ENCODE measurements at regions not wholly inside any gene's neighbourhood (a gene's known extent, or its start where the extent isn't known, plus 50 kb on each side); places are given as distances from the start of the nearest gene placed in this dataset.

DNA sequence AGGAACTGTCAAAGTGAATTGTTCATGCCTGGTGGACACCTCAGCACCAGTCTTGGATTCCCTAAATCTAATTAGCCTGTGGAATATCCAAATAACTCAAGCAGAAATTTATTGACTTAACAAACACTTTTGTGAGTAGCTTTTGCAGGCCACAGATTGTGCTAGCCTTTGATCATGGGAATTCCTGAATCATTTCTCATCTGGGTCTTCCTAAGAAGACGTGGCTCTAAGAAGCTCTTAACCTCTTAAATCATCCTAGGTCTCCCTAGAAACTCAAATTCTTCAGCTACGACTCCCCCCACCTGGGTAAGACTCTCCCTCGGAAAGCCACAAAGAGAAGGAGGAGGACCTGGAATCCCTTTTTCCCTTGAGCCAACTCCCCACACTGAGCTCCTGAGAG is 53.8 kb upstream of the PSEN2 start:
- H3K36me3 ChIP-seq (ENCODE audit: low read depth), result no peaks in the 10 kb centered on the region
- no peaks in the 10 kb centered on the region for H3K9me3 ChIP-seq
- TF ChIP-seq, protein P1, sequence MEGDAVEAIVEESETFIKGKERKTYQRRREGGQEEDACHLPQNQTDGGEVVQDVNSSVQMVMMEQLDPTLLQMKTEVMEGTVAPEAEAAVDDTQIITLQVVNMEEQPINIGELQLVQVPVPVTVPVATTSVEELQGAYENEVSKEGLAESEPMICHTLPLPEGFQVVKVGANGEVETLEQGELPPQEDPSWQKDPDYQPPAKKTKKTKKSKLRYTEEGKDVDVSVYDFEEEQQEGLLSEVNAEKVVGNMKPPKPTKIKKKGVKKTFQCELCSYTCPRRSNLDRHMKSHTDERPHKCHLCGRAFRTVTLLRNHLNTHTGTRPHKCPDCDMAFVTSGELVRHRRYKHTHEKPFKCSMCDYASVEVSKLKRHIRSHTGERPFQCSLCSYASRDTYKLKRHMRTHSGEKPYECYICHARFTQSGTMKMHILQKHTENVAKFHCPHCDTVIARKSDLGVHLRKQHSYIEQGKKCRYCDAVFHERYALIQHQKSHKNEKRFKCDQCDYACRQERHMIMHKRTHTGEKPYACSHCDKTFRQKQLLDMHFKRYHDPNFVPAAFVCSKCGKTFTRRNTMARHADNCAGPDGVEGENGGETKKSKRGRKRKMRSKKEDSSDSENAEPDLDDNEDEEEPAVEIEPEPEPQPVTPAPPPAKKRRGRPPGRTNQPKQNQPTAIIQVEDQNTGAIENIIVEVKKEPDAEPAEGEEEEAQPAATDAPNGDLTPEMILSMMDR (IDR thresholded peaks at IDR 0.05), result no peak
- DNase-seq (no peak), ATAC-seq (no peak)
- intact Hi-C loops (cut with DNase I, micrococcal nuclease), result no loop called here
- H3K4me3 ChIP-seq, result no peak overlapping the region
- H3K4me1 ChIP-seq (ENCODE audit: low read depth), result peaks cover 8% of the 10 kb centered on the region

DNA sequence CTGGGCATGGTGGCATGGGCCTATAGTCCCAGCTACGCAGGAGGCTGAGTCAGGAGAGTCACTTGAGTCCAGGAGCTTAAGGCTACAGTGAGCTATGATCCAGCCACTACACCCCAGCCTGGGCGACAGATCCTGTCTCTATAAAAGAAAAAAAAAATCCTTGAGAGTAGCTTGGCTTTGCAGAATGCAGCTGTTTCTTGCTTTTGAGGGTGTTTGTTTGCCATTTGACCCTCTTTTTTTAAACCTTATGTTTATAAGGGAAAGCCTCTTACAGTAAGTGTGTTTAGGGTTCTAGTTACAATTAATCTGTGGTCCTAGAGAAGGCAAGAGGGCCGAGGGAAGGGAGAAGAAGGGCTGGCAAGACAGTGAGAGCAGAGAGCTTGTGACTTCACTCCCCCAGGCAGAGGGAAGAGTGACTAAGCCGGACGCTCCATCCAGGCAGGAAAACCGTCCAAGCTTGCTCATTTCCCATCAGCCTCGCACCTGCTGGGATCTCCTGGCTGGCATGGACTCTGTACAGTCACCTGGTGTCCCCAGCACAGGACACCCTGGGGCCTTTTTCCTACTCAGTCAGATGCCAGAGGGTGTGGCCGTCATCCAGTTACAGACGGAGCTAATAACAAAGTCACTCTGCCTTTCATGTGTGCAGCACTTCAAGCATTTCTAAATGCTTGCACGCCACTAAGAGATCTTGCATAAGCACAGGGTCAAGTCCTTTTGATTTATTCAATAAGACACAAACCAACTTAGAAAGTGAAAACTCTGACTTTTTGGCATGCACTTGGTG is 55.5 kb upstream of the PSEN2 start:
- peak; percentile 97 for ATAC-seq
- TF ChIP-seq, protein P1 (IDR thresholded peaks at IDR 0.05), result no peak
- Histone ChIP-seq H3K4me1 (ENCODE audit: low read depth) (peaks cover 4% of the 10 kb centered on the region), H3K4me3 (no peak overlapping the region), H3K9me3 (no peaks in the 10 kb centered on the region), H3K36me3 (ENCODE audit: low read depth) (no peaks in the 10 kb centered on the region)
- peak; percentile 75 to 81 (median 76) for DNase-seq
- intact Hi-C loops (cut with DNase I, micrococcal nuclease), result no loop called here

DNA sequence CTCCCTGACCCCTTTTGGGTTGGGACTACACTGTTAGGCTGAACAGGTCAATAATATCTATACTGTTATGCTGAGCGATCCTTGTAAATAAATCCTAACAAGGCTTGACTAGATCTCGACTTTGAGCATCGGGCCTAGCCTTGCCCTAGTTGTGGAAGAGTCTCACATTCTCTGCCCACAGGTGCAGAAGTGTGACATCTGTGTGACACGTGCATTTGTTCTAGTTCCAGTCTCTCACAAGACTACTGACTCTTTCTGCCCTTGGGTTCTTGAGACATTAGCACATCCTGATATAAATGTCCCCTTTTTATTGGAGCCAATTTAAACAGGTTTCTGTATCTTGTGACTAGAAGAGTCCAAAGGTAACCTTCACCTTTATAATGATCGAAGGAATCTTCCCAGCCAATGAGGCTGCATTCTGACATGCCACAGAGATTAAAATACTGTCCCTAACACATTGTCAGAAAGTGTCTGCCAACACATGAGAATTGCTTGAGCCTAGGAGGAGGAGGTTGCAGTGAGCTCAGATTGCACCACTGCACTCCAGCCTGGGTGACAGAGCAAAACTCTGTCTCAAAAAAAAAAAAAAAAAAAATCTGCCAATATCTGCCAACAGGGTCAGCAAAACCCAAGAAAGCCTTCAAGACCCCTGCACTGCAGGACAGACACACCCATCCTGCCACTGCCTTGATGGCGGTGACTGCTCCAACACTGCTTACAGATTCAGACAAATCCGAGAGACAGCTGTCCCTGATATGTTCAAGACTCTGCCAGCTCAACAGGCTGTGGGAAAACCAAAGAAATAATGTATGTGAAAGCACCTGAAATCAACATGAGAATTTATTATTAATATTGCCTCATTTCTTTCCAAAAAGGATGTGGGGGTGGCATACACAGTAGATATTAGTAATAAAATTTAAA is 56.5 kb upstream of the PSEN2 start:
- peaks cover 4% of the 10 kb centered on the region for H3K4me1 ChIP-seq (ENCODE audit: low read depth)
- H3K4me3 ChIP-seq, result no peak overlapping the region
- no peaks in the 10 kb centered on the region for H3K36me3 ChIP-seq (ENCODE audit: low read depth)
- ATAC-seq (peak; percentile 48), DNase-seq (no peak)
- intact Hi-C loops (cut with DNase I, micrococcal nuclease), result no loop called here
- no peaks in the 10 kb centered on the region for H3K9me3 ChIP-seq
- TF ChIP-seq, protein P1 (IDR thresholded peaks at IDR 0.05), result no peak

DNA sequence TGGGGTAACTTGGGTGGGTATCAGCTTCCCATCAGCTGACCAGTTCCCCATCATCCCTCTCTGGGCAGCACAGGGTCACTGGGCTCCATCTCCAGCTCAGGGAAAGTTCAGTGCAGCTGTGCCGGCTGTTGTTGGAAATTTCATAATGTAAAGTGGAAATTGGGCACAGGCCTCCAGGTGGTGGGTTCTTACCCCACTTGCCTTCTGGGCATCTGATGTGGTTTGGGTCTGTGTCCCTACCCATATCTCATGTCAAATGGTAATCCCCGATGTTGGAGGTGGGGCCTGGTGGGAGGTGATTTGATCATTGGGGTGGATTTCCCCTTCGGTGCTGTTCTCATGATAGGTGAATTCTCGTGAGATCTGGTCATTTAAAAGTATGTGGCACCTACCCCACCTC is 59.7 kb upstream of the PSEN2 start:
- ATAC-seq (no peak), DNase-seq (no peak)
- Histone ChIP-seq H3K4me1 (ENCODE audit: low read depth) (peaks cover 4% of the 10 kb centered on the region), H3K36me3 (ENCODE audit: low read depth) (no peaks in the 10 kb centered on the region), H3K4me3 (no peak overlapping the region), H3K9me3 (no peaks in the 10 kb centered on the region)
- intact Hi-C loops (cut with DNase I, micrococcal nuclease), result no loop called here
- TF ChIP-seq, protein P1 (IDR thresholded peaks at IDR 0.05), result no peak

DNA sequence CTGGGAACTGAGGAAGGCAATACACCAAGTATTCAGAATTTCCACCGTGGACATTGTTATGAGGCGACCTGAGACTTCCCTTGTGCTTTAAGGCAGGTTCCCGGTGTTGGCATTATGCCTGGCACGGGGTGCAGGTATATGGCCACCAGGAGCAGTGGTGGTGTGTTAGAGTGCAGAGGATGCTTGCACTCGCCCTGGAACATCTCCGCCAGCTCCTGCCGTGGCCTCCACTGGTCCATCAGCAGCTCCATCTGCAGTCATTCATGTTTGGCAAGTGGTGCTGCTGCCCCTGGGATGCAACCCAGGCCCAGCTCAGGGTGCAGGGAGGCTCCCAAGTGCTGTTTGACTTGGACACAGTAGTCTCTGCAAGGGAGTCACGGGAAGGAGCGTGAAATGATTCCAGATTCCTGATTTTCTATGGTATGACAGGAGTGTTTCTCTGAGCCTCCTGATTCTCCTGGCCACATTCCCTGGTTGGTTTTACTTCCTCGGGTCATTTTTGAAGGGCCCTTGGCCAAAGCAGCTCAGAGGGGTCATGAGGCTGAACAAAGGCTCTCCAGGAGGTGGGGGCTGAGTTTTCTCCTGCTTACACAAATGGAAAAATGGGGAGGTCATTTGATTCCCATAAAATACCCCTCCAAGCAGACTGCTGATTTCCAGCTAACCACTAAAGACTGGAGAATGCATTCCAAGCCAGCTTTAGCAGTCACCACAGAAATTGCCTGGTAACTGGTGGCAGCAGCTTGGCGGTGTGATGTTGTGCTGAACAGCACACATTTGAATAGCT is 60.4 kb upstream of the PSEN2 start:
- ATAC-seq, result no peak

More for the DNA sequence above, 60.4 kb upstream of the PSEN2 start:
- intact Hi-C loops (cut with DNase I, micrococcal nuclease), result no loop called here
- Histone ChIP-seq H3K4me1 (ENCODE audit: low read depth) (no peaks in the 10 kb centered on the region), H3K9me3 (no peaks in the 10 kb centered on the region), H3K4me3 (no peak overlapping the region), H3K36me3 (ENCODE audit: low read depth) (no peaks in the 10 kb centered on the region)
- TF ChIP-seq, protein P1 (IDR thresholded peaks at IDR 0.05), result no peak
- no peak for DNase-seq
